H1 (cell line): ENCODE measurements at regions not wholly inside any gene's neighbourhood (a gene's known extent, or its start where the extent isn't known, plus 50 kb on each side); places are given as distances from the start of the nearest gene placed in this dataset.

ENCODE experiments used
- POLR2A ChIP-seq, 2 experiments: IDR thresholded peaks; 1 replicate in 1 of 2; 2 replicates in 1 of 2; pipeline ENCODE4 v1.6.1; 2011; ENCODE audit warnings: low read depth in 2 of 2, low read length in 2 of 2, mild to moderate bottlenecking in 2 of 2; ENCODE audit errors: control extremely low read depth in 1 of 2
- SIX5 ChIP-seq: IDR thresholded peaks from 2 replicates; pipeline ENCODE4 v1.6.1; 2011; ENCODE audit warnings: mild to moderate bottlenecking, low read depth, low read length
- TF ChIP-seq, protein P1 (sequence below), 3 experiments: IDR thresholded peaks; 1 replicate in 2 of 3; 2 replicates in 1 of 3; pipeline versions ENCODE4 v1.5.1 to v1.6.1; 2011; ENCODE audit warnings: low read length in 3 of 3, mild to moderate bottlenecking in 3 of 3, inconsistent platforms in 2 of 3, low read depth in 1 of 3, moderate library complexity in 1 of 3; ENCODE audit not compliant: insufficient read depth in 1 of 3; ENCODE audit errors: control extremely low read depth in 1 of 3
- TF ChIP-seq, protein P2 (sequence below): IDR thresholded peaks from 2 replicates; pipeline ENCODE4 v1.6.1; 2012; ENCODE audit warnings: low read length, inconsistent platforms

DNA sequence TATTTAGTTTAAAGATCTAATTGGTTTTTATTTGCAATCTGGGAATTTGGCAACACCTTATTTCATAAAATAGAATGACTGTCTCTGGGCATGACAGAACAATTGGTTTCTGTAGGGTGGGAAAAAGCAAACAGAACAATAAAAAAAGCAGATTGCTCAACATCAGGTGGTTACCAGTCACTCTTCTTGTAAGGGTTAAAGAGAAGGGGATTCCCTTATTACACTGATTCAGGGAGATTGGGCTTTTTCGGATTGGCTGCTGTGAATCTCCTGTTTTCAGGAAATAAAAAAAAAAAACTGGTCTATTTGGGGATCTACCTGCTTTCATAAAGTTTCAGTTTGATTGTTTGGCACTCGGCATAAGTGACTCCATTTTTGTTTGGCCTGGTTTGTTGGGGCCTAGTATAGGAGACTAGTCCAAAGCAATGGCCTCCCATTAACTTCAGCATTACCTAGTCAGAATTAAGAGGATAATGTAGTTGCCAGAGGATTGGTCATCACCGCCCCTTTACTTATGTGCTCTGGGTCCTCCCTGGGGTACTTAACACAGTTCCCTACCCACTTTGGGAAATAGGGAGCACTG, 380.5 kb downstream of the IDS start (continued):
- TF ChIP-seq SIX5 (no peak), POLR2A (IDR thresholded peaks at IDR 0.05; ENCODE audit: control extremely low read depth in 1 of 2, low read depth in 2 of 2, low read length in 2 of 2) (no peak)
- TF ChIP-seq, protein P1, sequence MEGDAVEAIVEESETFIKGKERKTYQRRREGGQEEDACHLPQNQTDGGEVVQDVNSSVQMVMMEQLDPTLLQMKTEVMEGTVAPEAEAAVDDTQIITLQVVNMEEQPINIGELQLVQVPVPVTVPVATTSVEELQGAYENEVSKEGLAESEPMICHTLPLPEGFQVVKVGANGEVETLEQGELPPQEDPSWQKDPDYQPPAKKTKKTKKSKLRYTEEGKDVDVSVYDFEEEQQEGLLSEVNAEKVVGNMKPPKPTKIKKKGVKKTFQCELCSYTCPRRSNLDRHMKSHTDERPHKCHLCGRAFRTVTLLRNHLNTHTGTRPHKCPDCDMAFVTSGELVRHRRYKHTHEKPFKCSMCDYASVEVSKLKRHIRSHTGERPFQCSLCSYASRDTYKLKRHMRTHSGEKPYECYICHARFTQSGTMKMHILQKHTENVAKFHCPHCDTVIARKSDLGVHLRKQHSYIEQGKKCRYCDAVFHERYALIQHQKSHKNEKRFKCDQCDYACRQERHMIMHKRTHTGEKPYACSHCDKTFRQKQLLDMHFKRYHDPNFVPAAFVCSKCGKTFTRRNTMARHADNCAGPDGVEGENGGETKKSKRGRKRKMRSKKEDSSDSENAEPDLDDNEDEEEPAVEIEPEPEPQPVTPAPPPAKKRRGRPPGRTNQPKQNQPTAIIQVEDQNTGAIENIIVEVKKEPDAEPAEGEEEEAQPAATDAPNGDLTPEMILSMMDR (IDR thresholded peaks at IDR 0.05; ENCODE audit: control extremely low read depth in 1 of 3, insufficient read depth in 1 of 3, low read depth in 1 of 3, low read length in 3 of 3): no peak
- TF ChIP-seq, protein P2, sequence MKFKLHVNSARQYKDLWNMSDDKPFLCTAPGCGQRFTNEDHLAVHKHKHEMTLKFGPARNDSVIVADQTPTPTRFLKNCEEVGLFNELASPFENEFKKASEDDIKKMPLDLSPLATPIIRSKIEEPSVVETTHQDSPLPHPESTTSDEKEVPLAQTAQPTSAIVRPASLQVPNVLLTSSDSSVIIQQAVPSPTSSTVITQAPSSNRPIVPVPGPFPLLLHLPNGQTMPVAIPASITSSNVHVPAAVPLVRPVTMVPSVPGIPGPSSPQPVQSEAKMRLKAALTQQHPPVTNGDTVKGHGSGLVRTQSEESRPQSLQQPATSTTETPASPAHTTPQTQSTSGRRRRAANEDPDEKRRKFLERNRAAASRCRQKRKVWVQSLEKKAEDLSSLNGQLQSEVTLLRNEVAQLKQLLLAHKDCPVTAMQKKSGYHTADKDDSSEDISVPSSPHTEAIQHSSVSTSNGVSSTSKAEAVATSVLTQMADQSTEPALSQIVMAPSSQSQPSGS: no peak
